HEK293 (cell line): ENCODE measurements at regions not wholly inside any gene's neighbourhood (a gene's known extent, or its start where the extent isn't known, plus 50 kb on each side); places are given as distances from the start of the nearest gene placed in this dataset.

Experiments
- CTCF ChIA-PET: fragments of 350-600 bp; formaldehyde crosslinking; extraction: SDS; loops from one replicate; lab custom pipeline; 2021; ENCODE audit warnings: antibody characterized with exemption; lab: Yijun Ruan, JAX
- POLR2A ChIA-PET: fragments of 300-600 bp; formaldehyde crosslinking; extraction: SDS; loops from one replicate; lab custom pipeline; 2020; ENCODE audit warnings: antibody characterized with exemption, inconsistent platforms; lab: Yijun Ruan, JAX
- H3K27ac ChIP-seq: fragments of 200-500 bp; sonication (Bioruptor generic); 2 replicates; pipeline ENCODE4 v1.5.1; 2014; ENCODE audit warnings: low read depth, low read length, control low read depth, inconsistent platforms; ENCODE audit errors: extremely low read depth
- H3K36me3 ChIP-seq, 2 experiments: fragments of 200-500 bp in 1 of 2; sonication (Bioruptor generic) in 1 of 2; 1 replicate in 1 of 2; 2 replicates in 1 of 2; pipeline ENCODE4 v1.5.1; 2014 to 2017; ENCODE audit warnings: inconsistent platforms in 2 of 2, low read length in 2 of 2; ENCODE audit not compliant: control insufficient read depth in 2 of 2, insufficient read depth in 1 of 2
- H3K4me1 ChIP-seq: fragments of 200-500 bp; sonication (Bioruptor generic); 2 replicates; pipeline ENCODE4 v1.5.1; 2014; ENCODE audit warnings: mild to moderate bottlenecking, low read length, inconsistent platforms; ENCODE audit not compliant: control insufficient read depth, insufficient read depth
- H3K4me3 ChIP-seq: 2 replicates; pipeline ENCODE4 v1.5.1; 2011; ENCODE audit warnings: low read depth, mild to moderate bottlenecking, control low read depth, low read length, moderate library complexity
- H3K9me3 ChIP-seq: fragments of 200-500 bp; sonication (Bioruptor generic); 2 replicates; pipeline ENCODE4 v1.5.1; 2014; ENCODE audit warnings: low read depth, low read length, inconsistent platforms; ENCODE audit not compliant: control insufficient read depth, insufficient read depth
- EGR2 ChIP-seq: fragments of 450-650 bp; formaldehyde crosslinking; IDR thresholded peaks from 2 replicates; pipeline ENCODE4 v1.5.1; 2016; ENCODE audit warnings: low read depth, missing biosample characterization, missing genetic modification characterization
- KLF1 ChIP-seq: fragments of 450-650 bp; formaldehyde crosslinking; IDR thresholded peaks from 2 replicates; pipeline ENCODE4 v1.5.1; 2016; ENCODE audit warnings: missing biosample characterization, missing genetic modification characterization
- PRDM1 ChIP-seq: fragments of 450-650 bp; formaldehyde crosslinking; IDR thresholded peaks from 2 replicates; pipeline ENCODE4; 2016; ENCODE audit warnings: missing biosample characterization, missing genetic modification characterization
- SP3 ChIP-seq: fragments of 450-650 bp; formaldehyde crosslinking; IDR thresholded peaks from 2 replicates; pipeline ENCODE4 v1.5.1; 2016; ENCODE audit warnings: missing biosample characterization, missing genetic modification characterization
- ZBTB48 ChIP-seq: fragments of 450-650 bp; formaldehyde crosslinking; IDR thresholded peaks from 2 replicates; pipeline ENCODE4 v1.5.1; 2016; ENCODE audit warnings: missing biosample characterization, missing genetic modification characterization
- ZFP69B ChIP-seq: fragments of 450-650 bp; formaldehyde crosslinking; IDR thresholded peaks from 2 replicates; pipeline ENCODE4 v1.5.1; 2016; ENCODE audit warnings: missing biosample characterization, missing genetic modification characterization
- ZNF138 ChIP-seq: fragments of 450-650 bp; formaldehyde crosslinking; IDR thresholded peaks from 2 replicates; pipeline ENCODE4 v1.5.1; 2016; ENCODE audit warnings: missing biosample characterization, missing genetic modification characterization, borderline replicate concordance
- ZNF174 ChIP-seq: fragments of 450-650 bp; formaldehyde crosslinking; IDR thresholded peaks from 2 replicates; pipeline ENCODE4 v1.5.0; 2017; ENCODE audit warnings: missing biosample characterization, mild to moderate bottlenecking, missing genetic modification characterization
- ZNF184 ChIP-seq: fragments of 450-650 bp; IDR thresholded peaks from 2 replicates; pipeline ENCODE4 v1.5.1; 2018; ENCODE audit warnings: missing biosample characterization, mild to moderate bottlenecking, missing genetic modification characterization
- ZNF433 ChIP-seq: fragments of 450-650 bp; formaldehyde crosslinking; IDR thresholded peaks from 2 replicates; pipeline ENCODE4 v1.5.1; 2016; ENCODE audit warnings: missing biosample characterization, missing genetic modification characterization, low read depth
- ZNF521 ChIP-seq: fragments of 450-650 bp; formaldehyde crosslinking; IDR thresholded peaks from 2 replicates; pipeline ENCODE4 v1.5.1; 2017; ENCODE audit warnings: missing biosample characterization, mild to moderate bottlenecking, missing genetic modification characterization
- ZNF626 ChIP-seq: fragments of 450-650 bp; sonication (Bioruptor Pico); formaldehyde crosslinking; IDR thresholded peaks from 2 replicates; pipeline ENCODE4 v1.5.1; 2018; ENCODE audit warnings: missing biosample characterization, missing genetic modification characterization, inconsistent platforms
- ZNF677 ChIP-seq: fragments of 450-650 bp; IDR thresholded peaks from 2 replicates; pipeline ENCODE4 v1.5.0; 2018; ENCODE audit warnings: missing biosample characterization, mild to moderate bottlenecking, missing genetic modification characterization, moderate library complexity
- ZNF707 ChIP-seq: fragments of 450-650 bp; formaldehyde crosslinking; IDR thresholded peaks from 2 replicates; pipeline ENCODE4 v1.5.1; 2016; ENCODE audit warnings: missing biosample characterization, missing genetic modification characterization
- ZNF768 ChIP-seq: fragments of 450-650 bp; formaldehyde crosslinking; IDR thresholded peaks from 2 replicates; pipeline ENCODE4 v1.5.1; 2018; ENCODE audit warnings: missing biosample characterization, mild to moderate bottlenecking, missing genetic modification characterization
- TF ChIP-seq, protein P1 (sequence below): fragments of 450-650 bp; formaldehyde crosslinking; IDR thresholded peaks from 2 replicates; pipeline ENCODE4 v1.5.1; 2016; ENCODE audit warnings: missing biosample characterization, missing genetic modification characterization
- TF ChIP-seq, protein P2 (sequence below): fragments of 450-650 bp; formaldehyde crosslinking; IDR thresholded peaks from 2 replicates; pipeline ENCODE4 v1.5.1; 2016; ENCODE audit warnings: missing biosample characterization, missing genetic modification characterization
- TF ChIP-seq, protein P3 (sequence below): fragments of 450-650 bp; formaldehyde crosslinking; IDR thresholded peaks from 2 replicates; pipeline ENCODE4 v1.5.1; 2016; ENCODE audit warnings: missing biosample characterization, missing genetic modification characterization, borderline replicate concordance

DNA sequence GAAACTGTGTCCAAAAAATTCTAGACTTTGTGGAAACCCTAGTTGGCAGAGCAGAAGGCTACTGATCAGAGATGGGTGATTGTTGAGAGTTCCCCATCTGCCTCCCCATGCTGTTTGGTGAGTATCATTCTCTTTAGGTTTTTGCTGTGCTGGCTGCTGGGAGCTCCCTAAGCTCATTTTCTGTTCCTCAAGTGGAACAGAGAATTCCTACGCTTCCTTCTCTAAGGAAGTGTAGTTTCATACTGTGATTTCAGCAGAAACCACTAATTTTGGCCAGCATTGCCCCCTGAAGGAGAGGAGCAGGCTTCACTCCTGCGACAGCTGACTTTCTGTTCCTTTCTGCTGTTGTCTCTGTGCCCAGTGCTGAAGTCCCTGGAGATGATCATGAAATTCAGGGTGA lies 355.3 kb upstream of the NPVF start (continued):
- TF ChIP-seq, protein P1, sequence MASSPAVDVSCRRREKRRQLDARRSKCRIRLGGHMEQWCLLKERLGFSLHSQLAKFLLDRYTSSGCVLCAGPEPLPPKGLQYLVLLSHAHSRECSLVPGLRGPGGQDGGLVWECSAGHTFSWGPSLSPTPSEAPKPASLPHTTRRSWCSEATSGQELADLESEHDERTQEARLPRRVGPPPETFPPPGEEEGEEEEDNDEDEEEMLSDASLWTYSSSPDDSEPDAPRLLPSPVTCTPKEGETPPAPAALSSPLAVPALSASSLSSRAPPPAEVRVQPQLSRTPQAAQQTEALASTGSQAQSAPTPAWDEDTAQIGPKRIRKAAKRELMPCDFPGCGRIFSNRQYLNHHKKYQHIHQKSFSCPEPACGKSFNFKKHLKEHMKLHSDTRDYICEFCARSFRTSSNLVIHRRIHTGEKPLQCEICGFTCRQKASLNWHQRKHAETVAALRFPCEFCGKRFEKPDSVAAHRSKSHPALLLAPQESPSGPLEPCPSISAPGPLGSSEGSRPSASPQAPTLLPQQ (tag by site-specific recombination): no peak
- no peak for TF ChIP-seq PRDM1 (tag by site-specific recombination)
- no peak for TF ChIP-seq ZNF626 (tag by site-specific recombination)
- TF ChIP-seq ZNF677 (tag by site-specific recombination): no peak
- no peak for TF ChIP-seq ZNF138 (tag by site-specific recombination)
- TF ChIP-seq, protein P2, sequence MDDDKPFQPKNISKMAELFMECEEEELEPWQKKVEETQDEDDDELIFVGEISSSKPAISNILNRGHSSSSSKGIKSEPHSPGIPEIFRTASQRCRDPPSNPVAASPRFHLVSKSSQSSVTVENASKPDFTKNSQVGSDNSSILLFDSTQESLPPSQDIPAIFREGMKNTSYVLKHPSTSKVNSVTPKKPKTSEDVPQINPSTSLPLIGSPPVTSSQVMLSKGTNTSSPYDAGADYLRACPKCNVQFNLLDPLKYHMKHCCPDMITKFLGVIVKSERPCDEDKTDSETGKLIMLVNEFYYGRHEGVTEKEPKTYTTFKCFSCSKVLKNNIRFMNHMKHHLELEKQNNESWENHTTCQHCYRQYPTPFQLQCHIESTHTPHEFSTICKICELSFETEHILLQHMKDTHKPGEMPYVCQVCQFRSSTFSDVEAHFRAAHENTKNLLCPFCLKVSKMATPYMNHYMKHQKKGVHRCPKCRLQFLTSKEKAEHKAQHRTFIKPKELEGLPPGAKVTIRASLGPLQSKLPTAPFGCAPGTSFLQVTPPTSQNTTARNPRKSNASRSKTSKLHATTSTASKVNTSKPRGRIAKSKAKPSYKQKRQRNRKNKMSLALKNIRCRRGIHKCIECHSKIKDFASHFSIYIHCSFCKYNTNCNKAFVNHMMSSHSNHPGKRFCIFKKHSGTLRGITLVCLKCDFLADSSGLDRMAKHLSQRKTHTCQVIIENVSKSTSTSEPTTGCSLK (tag by site-specific recombination): no peak
- TF ChIP-seq ZNF174 (tag by site-specific recombination): no peak
- no peak for TF ChIP-seq ZFP69B (tag by site-specific recombination)
- TF ChIP-seq ZNF521 (tag by site-specific recombination): no peak

DNA sequence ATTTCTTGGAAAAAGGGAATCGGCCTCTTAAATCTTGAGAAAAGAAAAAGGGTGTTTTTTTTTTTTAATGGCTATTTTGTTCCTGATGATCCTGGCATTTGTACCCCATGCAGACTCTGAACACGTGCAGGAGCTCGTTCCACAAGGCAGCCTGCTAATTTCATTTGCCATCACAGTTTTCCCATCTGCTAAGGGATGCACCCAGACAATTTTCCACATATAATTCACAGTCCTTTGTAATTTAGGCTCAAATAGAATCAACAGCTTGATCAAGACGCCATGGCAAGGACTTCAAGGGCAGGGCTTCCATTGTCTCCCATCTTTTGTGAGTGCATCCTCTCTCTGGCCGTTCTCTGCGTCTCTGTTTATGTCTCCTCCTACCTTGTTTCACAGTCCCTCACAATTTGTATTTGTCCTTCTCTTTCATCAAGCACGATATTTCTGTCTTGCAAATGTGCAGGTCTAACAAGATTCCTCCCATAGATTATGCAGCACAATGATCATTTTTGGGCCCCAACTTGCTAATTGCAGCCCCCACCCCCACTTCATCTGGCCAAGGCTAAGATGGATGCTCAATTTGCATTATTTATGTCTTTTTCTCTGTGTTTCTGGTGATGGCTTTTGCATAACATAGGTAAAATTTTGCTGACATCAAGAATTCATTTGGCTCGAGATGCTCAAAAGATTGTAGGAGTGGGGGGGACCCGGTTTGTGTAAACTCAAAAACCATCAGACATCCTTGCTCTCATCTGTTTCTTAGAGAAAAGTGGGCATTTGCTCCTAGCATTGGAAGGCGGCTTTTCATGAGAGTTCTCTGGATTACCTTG lies 356.0 kb upstream of the NPVF start:
- Histone ChIP-seq H3K27ac (no peak overlapping the region), H3K4me1 (no peaks in the 10 kb centered on the region), H3K4me3 (no peak overlapping the region), H3K36me3 (no peaks in the 10 kb centered on the region), H3K9me3 (no peaks in the 10 kb centered on the region)
- TF ChIP-seq ZNF707 (tag by site-specific recombination) (no peak), ZNF768 (tag by site-specific recombination) (no peak)
- TF ChIP-seq, protein P3, sequence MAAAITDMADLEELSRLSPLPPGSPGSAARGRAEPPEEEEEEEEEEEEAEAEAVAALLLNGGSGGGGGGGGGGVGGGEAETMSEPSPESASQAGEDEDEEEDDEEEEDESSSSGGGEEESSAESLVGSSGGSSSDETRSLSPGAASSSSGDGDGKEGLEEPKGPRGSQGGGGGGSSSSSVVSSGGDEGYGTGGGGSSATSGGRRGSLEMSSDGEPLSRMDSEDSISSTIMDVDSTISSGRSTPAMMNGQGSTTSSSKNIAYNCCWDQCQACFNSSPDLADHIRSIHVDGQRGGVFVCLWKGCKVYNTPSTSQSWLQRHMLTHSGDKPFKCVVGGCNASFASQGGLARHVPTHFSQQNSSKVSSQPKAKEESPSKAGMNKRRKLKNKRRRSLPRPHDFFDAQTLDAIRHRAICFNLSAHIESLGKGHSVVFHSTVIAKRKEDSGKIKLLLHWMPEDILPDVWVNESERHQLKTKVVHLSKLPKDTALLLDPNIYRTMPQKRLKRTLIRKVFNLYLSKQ (tag by site-specific recombination): no peak
- ChIA-PET CTCF (interaction anchor here (0.5 to 1.8 kb wide), 2 partner anchors 13 to 269 kb away, joined by 3 to 5 read pairs; no protein-coding TSS in a partner anchor), POLR2A (interaction anchor here (0.6 to 0.7 kb wide), 2 partner anchors 190 to 310 kb away, joined by 3 to 4 read pairs; no protein-coding TSS in a partner anchor)

DNA sequence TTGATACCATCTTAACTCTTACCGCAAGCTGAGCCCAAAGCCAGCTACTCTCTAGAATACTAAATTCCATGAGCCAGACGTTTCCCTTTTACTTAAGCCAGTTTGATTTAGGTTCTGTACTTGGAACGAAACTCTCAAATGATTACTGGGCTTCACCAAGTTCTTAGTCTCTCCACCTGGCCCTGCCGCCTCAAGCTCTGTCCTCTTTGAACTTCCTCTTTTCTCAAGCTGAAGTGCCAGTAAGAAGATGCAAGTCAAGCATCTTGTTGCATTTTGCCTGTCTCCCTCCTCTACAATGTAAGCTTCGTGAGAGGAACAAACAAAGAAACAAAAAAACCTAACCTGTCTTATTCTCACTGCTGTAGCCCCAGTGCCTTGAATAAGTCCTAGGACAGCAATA lies 358.2 kb upstream of the NPVF start:
- no peaks in the 10 kb centered on the region for H3K4me1 ChIP-seq
- no peaks in the 10 kb centered on the region for H3K36me3 ChIP-seq
- H3K4me3 ChIP-seq: no peak overlapping the region
- H3K27ac ChIP-seq: no peak overlapping the region
- TF ChIP-seq ZNF184 (tag by site-specific recombination) (no peak), KLF1 (tag by site-specific recombination) (no peak), ZBTB48 (tag by site-specific recombination) (no peak), SP3 (tag by site-specific recombination) (no peak), EGR2 (no peak), ZNF433 (tag by site-specific recombination) (no peak)
- TF ChIP-seq, all 188 proteins: peak for 0
- ChIA-PET POLR2A (no interaction called here), CTCF (interaction anchor here (0.6 to 1.2 kb wide), 5 partner anchors 18 to 197 kb away, joined by 3 to 6 read pairs (median 4); no protein-coding TSS in a partner anchor)
- no peaks in the 10 kb centered on the region for H3K9me3 ChIP-seq
